ENCODE measurements at regions not wholly inside any gene's neighbourhood (a gene's known extent, or its start where the extent isn't known, plus 50 kb on each side); places are given as distances from the start of the nearest gene placed in this dataset.

GRCh38 chr11:134562196-134562595, 150.2 kb upstream of the B3GAT1 start:
- DNase-seq: no peak

- no peak for DNase-seq
These were observed 149.3 kb upstream of the B3GAT1 start for GRCh38 chr11:134561331-134561720.

- DNase-seq: no peak
These were observed 148.7 kb upstream of the B3GAT1 start for GRCh38 chr11:134560566-134561330.

- DNase-seq: no peak
These were observed 148.0 kb upstream of the B3GAT1 start for GRCh38 chr11:134560066-134560465.

GRCh38 chr11:134559602-134559962, 147.5 kb upstream of the B3GAT1 start:
- DNase-seq: no peak

- DNase-seq: no peak
These were observed 147.0 kb upstream of the B3GAT1 start for GRCh38 chr11:134558916-134559601.

- no peak for DNase-seq
These were observed 146.3 kb upstream of the B3GAT1 start for GRCh38 chr11:134558258-134558835.

- no peak for DNase-seq
These were observed 145.7 kb upstream of the B3GAT1 start for GRCh38 chr11:134557571-134558257.

GRCh38 chr11:134556186-134556585, 144.1 kb upstream of the B3GAT1 start:
- DNase-seq: no peak

GRCh38 chr11:134555510-134555909, 143.5 kb upstream of the B3GAT1 start:
- no peak for DNase-seq

- no peak for DNase-seq
These were observed 142.8 kb upstream of the B3GAT1 start for GRCh38 chr11:134554861-134555260.

- DNase-seq: no peak
These were observed 142.1 kb upstream of the B3GAT1 start for GRCh38 chr11:134554106-134554505.

- no peak for DNase-seq
These were observed 140.7 kb upstream of the B3GAT1 start for GRCh38 chr11:134552749-134553148.

- DNase-seq: no peak
These were observed 133.5 kb upstream of the B3GAT1 start for GRCh38 chr11:134545521-134545920.

GRCh38 chr11:134544095-134544815, 132.2 kb upstream of the B3GAT1 start:
- no peak for DNase-seq

GRCh38 chr11:134543645-134544044, 131.6 kb upstream of the B3GAT1 start:
- no peak for DNase-seq

GRCh38 chr11:134543241-134543640, 131.2 kb upstream of the B3GAT1 start:
- no peak for DNase-seq

- DNase-seq: no peak
These were observed 130.5 kb upstream of the B3GAT1 start for GRCh38 chr11:134542401-134543165.

- DNase-seq: no peak
These were observed 129.9 kb upstream of the B3GAT1 start for GRCh38 chr11:134541951-134542350.

GRCh38 chr11:134541355-134541754, 129.3 kb upstream of the B3GAT1 start:
- DNase-seq: no peak

- no peak for DNase-seq
These were observed 127.2 kb upstream of the B3GAT1 start for GRCh38 chr11:134539285-134539684.

GRCh38 chr11:134538742-134539141, 126.7 kb upstream of the B3GAT1 start:
- DNase-seq: no peak
